Activated CD4-positive, alpha-beta memory T cell treated with anti-CD3 and anti-CD28 coated beads for 36 hours (primary cell): ENCODE measurements at regions not wholly inside any gene's neighbourhood (a gene's known extent, or its start where the extent isn't known, plus 50 kb on each side); places are given as distances from the start of the nearest gene placed in this dataset.

ENCODE experiments used
- CTCF ChIA-PET: fragments of 350-600 bp; sonication (Branson Sonifier 250); formaldehyde crosslinking; loops from one replicate; lab custom pipeline; 2021; ENCODE audit warnings: antibody characterized with exemption, inconsistent platforms; lab: Charles Lee
- POLR2A ChIA-PET: fragments of 350-600 bp; sonication (Branson Sonifier 250); formaldehyde crosslinking; loops from one replicate; lab custom pipeline; 2021; ENCODE audit warnings: antibody characterized with exemption; lab: Charles Lee
- DNase-seq: peaks from one replicate; pipeline ENCODE4 v3.0.0-alpha.2; 2020
- H3K27ac Mint-ChIP-seq: one replicate; pipeline ENCODE4 v1.8.0; 2021; ENCODE audit warnings: mixed read lengths
- H3K27me3 Mint-ChIP-seq: one replicate; pipeline ENCODE4 v1.8.0; 2021; ENCODE audit warnings: mixed read lengths
- H3K36me3 Mint-ChIP-seq: one replicate; pipeline ENCODE4 v1.8.0; 2021; ENCODE audit warnings: mixed read lengths
- H3K4me1 Mint-ChIP-seq: one replicate; pipeline ENCODE4 v1.8.0; 2021; ENCODE audit warnings: low read depth, mixed read lengths
- H3K4me3 Mint-ChIP-seq: one replicate; pipeline ENCODE4 v1.8.0; 2021; ENCODE audit warnings: mild to moderate bottlenecking, mixed read lengths
- H3K9me3 Mint-ChIP-seq: one replicate; pipeline ENCODE4 v1.8.0; 2021; ENCODE audit warnings: mixed read lengths
- intact Hi-C: fragments of 100-400 bp; cut with micrococcal nuclease; formaldehyde crosslinking; loops from one replicate; pipeline ENCODE4 v1.15.1; 2023

- intact Hi-C loops, result no loop called here
- CTCF ChIA-PET, result no interaction called here
- DNase-seq, result no peak
- no peaks in the 10 kb centered on the region for H3K9me3 Mint-ChIP-seq
- no peaks in the 10 kb centered on the region for H3K4me1 Mint-ChIP-seq
- H3K4me3 Mint-ChIP-seq, result no peak overlapping the region
- no peaks in the 10 kb centered on the region for H3K27me3 Mint-ChIP-seq
- no peaks in the 10 kb centered on the region for H3K36me3 Mint-ChIP-seq
- POLR2A ChIA-PET, result no interaction called here
- no peak overlapping the region for H3K27ac Mint-ChIP-seq
Measured at GRCh38 chr7:91519241-91520158, 255.3 kb downstream of the FZD1 start.

- H3K4me1 Mint-ChIP-seq, result no peaks in the 10 kb centered on the region
- ChIA-PET POLR2A (interaction anchor here (0.6 kb wide), 1 partner anchor 1016 kb away, joined by 3 read pairs; no protein-coding TSS in a partner anchor), CTCF (no interaction called here)
- peaks cover 2% of the 10 kb centered on the region for H3K9me3 Mint-ChIP-seq
- no peak for DNase-seq
- H3K36me3 Mint-ChIP-seq, result no peaks in the 10 kb centered on the region
- intact Hi-C loops, result no loop called here
- no peaks in the 10 kb centered on the region for H3K27me3 Mint-ChIP-seq
- H3K4me3 Mint-ChIP-seq, result no peak overlapping the region
- no peak overlapping the region for H3K27ac Mint-ChIP-seq
Measured at GRCh38 chr7:91520645-91521044, 256.4 kb downstream of the FZD1 start.

- Mint-ChIP-seq H3K4me3 (no peak overlapping the region), H3K27ac (no peak overlapping the region), H3K27me3 (no peaks in the 10 kb centered on the region), H3K9me3 (peaks cover 21% of the 10 kb centered on the region), H3K4me1 (no peaks in the 10 kb centered on the region), H3K36me3 (no peaks in the 10 kb centered on the region)
- ChIA-PET POLR2A (no interaction called here), CTCF (no interaction called here)
- DNase-seq, result no peak
- intact Hi-C loops, result no loop called here
Measured at GRCh38 chr7:91526404-91526803, 262.2 kb downstream of the FZD1 start.

- intact Hi-C loops, result no loop called here
- ChIA-PET POLR2A (no interaction called here), CTCF (no interaction called here)
- Mint-ChIP-seq H3K27me3 (no peaks in the 10 kb centered on the region), H3K4me3 (no peak overlapping the region), H3K36me3 (no peaks in the 10 kb centered on the region), H3K9me3 (peaks cover 28% of the 10 kb centered on the region), H3K4me1 (no peaks in the 10 kb centered on the region), H3K27ac (no peak overlapping the region)
- DNase-seq, result no peak
Measured at GRCh38 chr7:91527460-91527859, 263.2 kb downstream of the FZD1 start.

- DNase-seq, result no peak
- intact Hi-C loops, result no loop called here
- no peaks in the 10 kb centered on the region for H3K36me3 Mint-ChIP-seq
- no peak overlapping the region for H3K27ac Mint-ChIP-seq
- ChIA-PET POLR2A (no interaction called here), CTCF (no interaction called here)
- no peak overlapping the region for H3K4me3 Mint-ChIP-seq
- H3K4me1 Mint-ChIP-seq, result no peaks in the 10 kb centered on the region
- no peaks in the 10 kb centered on the region for H3K27me3 Mint-ChIP-seq
- peaks cover 22% of the 10 kb centered on the region for H3K9me3 Mint-ChIP-seq
Measured at GRCh38 chr7:91533996-91534395, 269.8 kb downstream of the FZD1 start.

- ChIA-PET CTCF (no interaction called here), POLR2A (no interaction called here)
- H3K4me1 Mint-ChIP-seq, result no peaks in the 10 kb centered on the region
- DNase-seq, result no peak
- H3K27ac Mint-ChIP-seq, result no peak overlapping the region
- intact Hi-C loops, result no loop called here
- peaks cover 6% of the 10 kb centered on the region for H3K9me3 Mint-ChIP-seq
- no peak overlapping the region for H3K4me3 Mint-ChIP-seq
- no peaks in the 10 kb centered on the region for H3K36me3 Mint-ChIP-seq
- no peaks in the 10 kb centered on the region for H3K27me3 Mint-ChIP-seq
Measured at GRCh38 chr7:91537260-91538152, 273.3 kb downstream of the FZD1 start.

- DNase-seq, result no peak
- Mint-ChIP-seq H3K36me3 (no peaks in the 10 kb centered on the region), H3K4me3 (no peak overlapping the region), H3K9me3 (no peaks in the 10 kb centered on the region), H3K4me1 (no peaks in the 10 kb centered on the region), H3K27ac (no peak overlapping the region), H3K27me3 (no peaks in the 10 kb centered on the region)
- intact Hi-C loops, result no loop called here
- CTCF ChIA-PET, result no interaction called here
- POLR2A ChIA-PET, result no interaction called here
Measured at GRCh38 chr7:91541641-91542040, 277.4 kb downstream of the FZD1 start.

GRCh38 chr7:91543646-91544045 lies 279.4 kb downstream of the FZD1 start:
- H3K4me3 Mint-ChIP-seq, result no peak overlapping the region
- H3K4me1 Mint-ChIP-seq, result no peaks in the 10 kb centered on the region
- CTCF ChIA-PET, result no interaction called here
- POLR2A ChIA-PET, result no interaction called here
- DNase-seq, result no peak
- intact Hi-C loops, result no loop called here
- no peaks in the 10 kb centered on the region for H3K36me3 Mint-ChIP-seq
- no peak overlapping the region for H3K27ac Mint-ChIP-seq
- H3K27me3 Mint-ChIP-seq, result no peaks in the 10 kb centered on the region
- H3K9me3 Mint-ChIP-seq, result peaks cover 2% of the 10 kb centered on the region

- intact Hi-C loops, result no loop called here
- no peaks in the 10 kb centered on the region for H3K36me3 Mint-ChIP-seq
- no peak overlapping the region for H3K4me3 Mint-ChIP-seq
- H3K27ac Mint-ChIP-seq, result no peak overlapping the region
- no peaks in the 10 kb centered on the region for H3K4me1 Mint-ChIP-seq
- peaks cover 2% of the 10 kb centered on the region for H3K9me3 Mint-ChIP-seq
- no peaks in the 10 kb centered on the region for H3K27me3 Mint-ChIP-seq
- no peak for DNase-seq
- CTCF ChIA-PET, result no interaction called here
- POLR2A ChIA-PET, result no interaction called here
Measured at GRCh38 chr7:91549878-91550277, 285.6 kb downstream of the FZD1 start.

- intact Hi-C loops, result no loop called here
- Mint-ChIP-seq H3K4me1 (no peaks in the 10 kb centered on the region), H3K36me3 (no peaks in the 10 kb centered on the region), H3K4me3 (no peak overlapping the region), H3K9me3 (peaks cover 2% of the 10 kb centered on the region), H3K27ac (no peak overlapping the region), H3K27me3 (no peaks in the 10 kb centered on the region)
- POLR2A ChIA-PET, result no interaction called here
- no peak for DNase-seq
- CTCF ChIA-PET, result no interaction called here
Measured at GRCh38 chr7:91550931-91551330, 286.7 kb downstream of the FZD1 start.

GRCh38 chr7:91551377-91552175 lies 287.3 kb downstream of the FZD1 start:
- intact Hi-C loops, result no loop called here
- POLR2A ChIA-PET, result no interaction called here

GRCh38 chr7:91553410-91553895 lies 289.2 kb downstream of the FZD1 start:
- no peak for DNase-seq
- Mint-ChIP-seq H3K27me3 (no peaks in the 10 kb centered on the region), H3K9me3 (no peaks in the 10 kb centered on the region), H3K4me3 (no peak overlapping the region), H3K27ac (no peak overlapping the region), H3K4me1 (no peaks in the 10 kb centered on the region), H3K36me3 (no peaks in the 10 kb centered on the region)
- ChIA-PET POLR2A (no interaction called here), CTCF (no interaction called here)
- intact Hi-C loops, result no loop called here

More at GRCh38 chr7:91551377-91552175, 287.3 kb downstream of the FZD1 start:
- Mint-ChIP-seq H3K9me3 (peaks cover 2% of the 10 kb centered on the region), H3K36me3 (no peaks in the 10 kb centered on the region), H3K4me3 (no peak overlapping the region), H3K27me3 (no peaks in the 10 kb centered on the region), H3K4me1 (no peaks in the 10 kb centered on the region), H3K27ac (no peak overlapping the region)
- CTCF ChIA-PET, result no interaction called here
- DNase-seq, result no peak
